ENCODE measurements at regions not wholly inside any gene's neighbourhood (a gene's known extent, or its start where the extent isn't known, plus 50 kb on each side); places are given as distances from the start of the nearest gene placed in this dataset.

- CTCF ChIA-PET, result no interaction called here
- H3K4me3 Mint-ChIP-seq, result no peak overlapping the region
These were observed 51.7 kb downstream of the UBE2NL start for GRCh38 chrX:143935601-143936000.

GRCh38 chrX:143940119-143940518 is 56.2 kb downstream of the UBE2NL start:
- no peak for ATAC-seq (ENCODE audit: low read depth)
- POLR2A ChIA-PET, result no interaction called here
- no peak for TF ChIP-seq CTCF (IDR thresholded peaks at IDR 0.05)
- Mint-ChIP-seq H3K4me3 (no peak overlapping the region), H3K36me3 (ENCODE audit: low read depth) (no peaks in the 10 kb centered on the region), H3K9me3 (no peaks in the 10 kb centered on the region), H3K27me3 (no peaks in the 10 kb centered on the region), H3K4me1 (no peaks in the 10 kb centered on the region), H3K27ac (no peak overlapping the region)
- intact Hi-C loops (cut with micrococcal nuclease), result no loop called here
- CTCF ChIA-PET, result no interaction called here
- DNase-seq, result no peak

More at GRCh38 chrX:143935601-143936000, 51.7 kb downstream of the UBE2NL start:
- no peaks in the 10 kb centered on the region for H3K4me1 Mint-ChIP-seq
- no peak for TF ChIP-seq CTCF (IDR thresholded peaks at IDR 0.05)
- DNase-seq (no peak), ATAC-seq (ENCODE audit: low read depth) (no peak)
- no peaks in the 10 kb centered on the region for H3K27me3 Mint-ChIP-seq
- H3K27ac Mint-ChIP-seq, result no peak overlapping the region
- H3K36me3 Mint-ChIP-seq (ENCODE audit: low read depth), result no peaks in the 10 kb centered on the region
- intact Hi-C loops (cut with micrococcal nuclease), result no loop called here
- POLR2A ChIA-PET, result no interaction called here
- no peaks in the 10 kb centered on the region for H3K9me3 Mint-ChIP-seq

- Mint-ChIP-seq H3K36me3 (ENCODE audit: low read depth) (no peaks in the 10 kb centered on the region), H3K27me3 (no peaks in the 10 kb centered on the region), H3K27ac (no peak overlapping the region), H3K9me3 (no peaks in the 10 kb centered on the region), H3K4me1 (no peaks in the 10 kb centered on the region), H3K4me3 (no peak overlapping the region)
- TF ChIP-seq CTCF (IDR thresholded peaks at IDR 0.05), result no peak
- intact Hi-C loops (cut with micrococcal nuclease), result no loop called here
- no peak for DNase-seq
- ATAC-seq (ENCODE audit: low read depth), result no peak
- ChIA-PET CTCF (no interaction called here), POLR2A (no interaction called here)
These were observed 61.3 kb downstream of the UBE2NL start for GRCh38 chrX:143945171-143945570.

- ChIA-PET CTCF (no interaction called here), POLR2A (no interaction called here)
- Mint-ChIP-seq H3K4me1 (no peaks in the 10 kb centered on the region), H3K27me3 (no peaks in the 10 kb centered on the region), H3K36me3 (ENCODE audit: low read depth) (no peaks in the 10 kb centered on the region), H3K27ac (no peak overlapping the region), H3K4me3 (no peak overlapping the region), H3K9me3 (no peaks in the 10 kb centered on the region)
- TF ChIP-seq CTCF (IDR thresholded peaks at IDR 0.05), result no peak
- intact Hi-C loops (cut with micrococcal nuclease), result no loop called here
- no peak for DNase-seq
- no peak for ATAC-seq (ENCODE audit: low read depth)
These were observed 80.7 kb downstream of the UBE2NL start for GRCh38 chrX:143964549-143964948.

GRCh38 chrX:143988356-143988755 is 104.5 kb downstream of the UBE2NL start:
- no peaks in the 10 kb centered on the region for H3K9me3 Mint-ChIP-seq
- ChIA-PET POLR2A (no interaction called here), CTCF (no interaction called here)
- no peak overlapping the region for H3K4me3 Mint-ChIP-seq
- no peak for TF ChIP-seq CTCF (IDR thresholded peaks at IDR 0.05)
- intact Hi-C loops (cut with micrococcal nuclease), result no loop called here
- no peak for ATAC-seq (ENCODE audit: low read depth)
- H3K4me1 Mint-ChIP-seq, result no peaks in the 10 kb centered on the region
- no peaks in the 10 kb centered on the region for H3K27me3 Mint-ChIP-seq
- DNase-seq, result no peak
- H3K27ac Mint-ChIP-seq, result no peak overlapping the region
- H3K36me3 Mint-ChIP-seq (ENCODE audit: low read depth), result no peaks in the 10 kb centered on the region
